Osteoblast (primary cell): ENCODE measurements at regions not wholly inside any gene's neighbourhood (a gene's known extent, or its start where the extent isn't known, plus 50 kb on each side); places are given as distances from the start of the nearest gene placed in this dataset.

Source experiments
- DNase-seq: peaks from one replicate; pipeline ENCODE4 v3.0.0; 2011; ENCODE audit warnings: low spot score, mixed read lengths; ENCODE audit not compliant: insufficient read length; ENCODE audit errors: missing footprints
- H2AFZ ChIP-seq: 2 replicates; pipeline ENCODE4 v1.6.0; 2011; ENCODE audit warnings: mild to moderate bottlenecking, low read length
- H3K27ac ChIP-seq: 2 replicates; pipeline ENCODE4 v1.5.1; 2011; ENCODE audit warnings: mild to moderate bottlenecking, low read depth, low read length, moderate library complexity
- H3K27me3 ChIP-seq: 2 replicates; pipeline ENCODE4 v1.6.0; 2012; ENCODE audit warnings: mild to moderate bottlenecking, control low read depth, inconsistent platforms, low read length, moderate library complexity; ENCODE audit not compliant: insufficient read depth
- H3K36me3 ChIP-seq: 2 replicates; pipeline ENCODE4 v1.5.1; 2011; ENCODE audit warnings: mild to moderate bottlenecking, low read length, control low read depth, moderate library complexity; ENCODE audit not compliant: insufficient read depth
- H3K4me1 ChIP-seq: 2 replicates; pipeline ENCODE4 v1.5.1; 2011; ENCODE audit warnings: mild to moderate bottlenecking, low read length, control low read depth, moderate library complexity; ENCODE audit not compliant: insufficient read depth
- H3K4me2 ChIP-seq: 2 replicates; pipeline ENCODE4 v1.6.0; 2011; ENCODE audit warnings: mild to moderate bottlenecking, low read length; ENCODE audit not compliant: insufficient read depth
- H3K4me3 ChIP-seq: fragments of 200-600 bp; sonication (generic); 3 replicates; pipeline ENCODE4 v1.5.1; 2012; ENCODE audit warnings: mild to moderate bottlenecking, low read length, inconsistent platforms; ENCODE audit not compliant: insufficient read depth
- H3K79me2 ChIP-seq: 2 replicates; pipeline ENCODE4 v1.6.0; 2012; ENCODE audit warnings: mild to moderate bottlenecking, low read length, control low read depth, inconsistent platforms; ENCODE audit not compliant: insufficient read depth
- H3K9me3 ChIP-seq: 2 replicates; pipeline ENCODE4 v1.5.1; 2011; ENCODE audit warnings: low read depth, low read length, control low read depth
- H4K20me1 ChIP-seq: 2 replicates; pipeline ENCODE4 v1.6.0; 2012; ENCODE audit warnings: mild to moderate bottlenecking, low read length, control low read depth; ENCODE audit not compliant: insufficient read depth
- TF ChIP-seq, protein P1 (sequence below): IDR thresholded peaks from 2 replicates; pipeline ENCODE4 v1.5.1; 2011; ENCODE audit warnings: mild to moderate bottlenecking, low read depth, low read length, moderate library complexity; ENCODE audit errors: extremely low read depth

DNA sequence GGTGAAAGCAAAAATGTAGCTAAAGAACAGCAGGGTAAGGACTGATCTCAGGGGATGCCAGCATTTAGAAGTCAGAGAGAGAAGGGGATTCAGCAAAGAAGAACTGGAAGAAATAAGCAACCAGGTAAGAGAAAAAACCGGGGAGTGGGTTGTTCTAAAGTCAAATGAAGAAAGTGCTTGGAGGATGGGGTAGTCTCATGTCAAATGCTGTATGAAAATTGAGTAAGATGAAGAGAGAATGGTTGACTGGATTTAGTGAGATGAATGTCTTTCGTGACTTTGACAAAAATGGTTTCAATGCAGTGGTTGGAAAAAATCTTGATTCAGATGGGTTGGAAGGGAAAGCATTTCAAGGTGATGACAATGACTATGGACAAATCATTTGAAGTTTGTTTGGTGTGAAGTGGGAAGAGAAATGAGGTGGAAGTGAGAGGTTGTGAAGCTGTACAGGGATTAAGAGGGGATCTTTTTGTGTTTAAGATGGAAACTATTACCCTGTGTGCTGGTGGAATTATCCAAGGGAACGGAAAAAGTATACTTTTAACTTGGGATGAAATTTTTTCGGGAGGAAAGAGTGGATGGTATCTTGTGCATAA lies 484.0 kb downstream of the ETS1 start:
- Histone ChIP-seq H3K79me2 (no peaks in the 10 kb centered on the region), H3K4me1 (no peaks in the 10 kb centered on the region), H3K36me3 (no peaks in the 10 kb centered on the region), H3K27ac (no peak overlapping the region), H3K9me3 (no peaks in the 10 kb centered on the region), H3K4me2 (no peak overlapping the region), H2AFZ (no peak overlapping the region), H3K27me3 (no peaks in the 10 kb centered on the region), H3K4me3 (no peak overlapping the region), H4K20me1 (no peaks in the 10 kb centered on the region)
- TF ChIP-seq, protein P1, sequence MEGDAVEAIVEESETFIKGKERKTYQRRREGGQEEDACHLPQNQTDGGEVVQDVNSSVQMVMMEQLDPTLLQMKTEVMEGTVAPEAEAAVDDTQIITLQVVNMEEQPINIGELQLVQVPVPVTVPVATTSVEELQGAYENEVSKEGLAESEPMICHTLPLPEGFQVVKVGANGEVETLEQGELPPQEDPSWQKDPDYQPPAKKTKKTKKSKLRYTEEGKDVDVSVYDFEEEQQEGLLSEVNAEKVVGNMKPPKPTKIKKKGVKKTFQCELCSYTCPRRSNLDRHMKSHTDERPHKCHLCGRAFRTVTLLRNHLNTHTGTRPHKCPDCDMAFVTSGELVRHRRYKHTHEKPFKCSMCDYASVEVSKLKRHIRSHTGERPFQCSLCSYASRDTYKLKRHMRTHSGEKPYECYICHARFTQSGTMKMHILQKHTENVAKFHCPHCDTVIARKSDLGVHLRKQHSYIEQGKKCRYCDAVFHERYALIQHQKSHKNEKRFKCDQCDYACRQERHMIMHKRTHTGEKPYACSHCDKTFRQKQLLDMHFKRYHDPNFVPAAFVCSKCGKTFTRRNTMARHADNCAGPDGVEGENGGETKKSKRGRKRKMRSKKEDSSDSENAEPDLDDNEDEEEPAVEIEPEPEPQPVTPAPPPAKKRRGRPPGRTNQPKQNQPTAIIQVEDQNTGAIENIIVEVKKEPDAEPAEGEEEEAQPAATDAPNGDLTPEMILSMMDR, result no peak
- no peak for DNase-seq

DNA sequence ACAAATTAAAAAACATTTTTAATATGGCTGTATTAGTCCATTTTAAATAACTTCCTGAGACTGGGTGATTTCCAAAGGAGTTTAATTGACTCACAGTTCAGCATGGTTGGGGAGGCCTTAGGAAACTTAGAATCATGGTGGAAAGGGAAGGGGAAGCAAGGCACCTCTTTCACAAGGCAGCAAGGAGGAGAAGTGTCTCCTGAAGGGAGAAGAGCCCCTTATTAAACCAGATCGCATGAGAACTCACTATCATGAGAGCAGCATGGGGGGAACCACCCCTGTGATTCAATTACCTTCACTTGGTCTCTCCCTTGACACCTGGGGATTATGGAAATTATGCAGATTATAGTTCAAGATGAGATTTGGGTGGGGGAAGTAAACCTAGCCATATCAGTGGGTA lies 488.6 kb downstream of the ETS1 start:
- H3K27ac ChIP-seq, result no peak overlapping the region
- H3K79me2 ChIP-seq, result no peaks in the 10 kb centered on the region
- H3K27me3 ChIP-seq, result no peaks in the 10 kb centered on the region
- no peaks in the 10 kb centered on the region for H3K9me3 ChIP-seq
- H3K36me3 ChIP-seq, result no peaks in the 10 kb centered on the region
- no peak overlapping the region for H2AFZ ChIP-seq
- H3K4me2 ChIP-seq, result no peak overlapping the region
- no peak for DNase-seq
- TF ChIP-seq, protein P1, result no peak
- no peak overlapping the region for H3K4me3 ChIP-seq
- H3K4me1 ChIP-seq, result peaks cover 8% of the 10 kb centered on the region
- H4K20me1 ChIP-seq, result no peaks in the 10 kb centered on the region

DNA sequence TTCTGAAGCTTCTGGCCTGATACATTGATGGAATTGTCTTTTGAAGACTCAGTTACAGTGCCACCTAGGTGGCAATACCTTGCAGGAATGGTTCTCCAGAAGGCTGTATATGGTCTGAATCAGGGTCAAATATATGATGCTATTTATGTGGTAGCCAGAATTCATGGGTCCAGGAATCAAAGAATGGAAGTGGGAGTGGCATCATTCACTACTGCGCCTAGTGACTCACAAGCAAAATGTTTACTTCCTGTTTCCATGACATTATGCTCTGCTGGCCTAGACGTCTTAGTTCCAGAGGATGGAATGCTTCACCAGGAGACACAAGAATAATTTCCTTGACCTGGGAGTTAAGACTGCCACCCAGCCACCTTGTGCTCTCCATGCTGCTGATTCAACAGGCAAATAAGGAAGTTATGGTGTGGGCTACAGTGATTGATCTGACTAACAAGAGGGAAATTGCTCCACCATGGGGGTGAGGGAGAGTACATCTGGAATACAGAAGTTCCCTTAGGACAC lies 491.8 kb downstream of the ETS1 start:
- H3K36me3 ChIP-seq, result no peaks in the 10 kb centered on the region
- H3K79me2 ChIP-seq, result no peaks in the 10 kb centered on the region
- H3K27ac ChIP-seq, result peak overlapping the region; percentile 64
- no peak for DNase-seq
- no peak overlapping the region for H3K4me3 ChIP-seq
- TF ChIP-seq, protein P1, result peak; percentile 31
- H3K9me3 ChIP-seq, result no peaks in the 10 kb centered on the region
- no peak overlapping the region for H3K4me2 ChIP-seq
- peak overlapping the region; percentile 80 for H2AFZ ChIP-seq
- H3K27me3 ChIP-seq, result no peaks in the 10 kb centered on the region
- no peaks in the 10 kb centered on the region for H4K20me1 ChIP-seq
- H3K4me1 ChIP-seq, result peaks cover 8% of the 10 kb centered on the region

DNA sequence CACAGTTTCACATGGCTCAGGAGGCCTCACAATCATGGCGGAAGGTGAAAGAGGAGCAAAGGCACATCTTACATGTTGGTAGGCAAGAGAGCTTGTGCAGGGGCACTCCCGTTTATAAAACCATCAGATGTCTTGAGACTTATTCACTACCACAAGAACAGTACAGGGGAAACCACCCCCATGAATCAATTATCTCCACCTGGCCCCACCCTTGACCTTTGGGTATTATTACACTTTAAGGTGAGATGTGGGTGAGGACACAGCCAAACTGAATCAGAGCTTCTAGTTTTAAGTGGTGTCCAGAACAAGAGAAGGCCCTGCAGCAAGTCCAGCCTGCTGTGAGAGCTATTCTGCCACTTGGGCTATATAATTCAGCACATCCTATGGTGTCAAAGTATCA lies 493.7 kb downstream of the ETS1 start:
- TF ChIP-seq, protein P1, result no peak
- Histone ChIP-seq H3K4me1 (peaks cover 8% of the 10 kb centered on the region), H2AFZ (no peak overlapping the region), H4K20me1 (no peaks in the 10 kb centered on the region), H3K36me3 (no peaks in the 10 kb centered on the region), H3K4me3 (no peak overlapping the region), H3K27ac (no peak overlapping the region), H3K79me2 (no peaks in the 10 kb centered on the region), H3K9me3 (peaks cover 3% of the 10 kb centered on the region), H3K27me3 (no peaks in the 10 kb centered on the region), H3K4me2 (no peak overlapping the region)
- DNase-seq, result no peak
